ENCODE measurements at regions not wholly inside any gene's neighbourhood (a gene's known extent, or its start where the extent isn't known, plus 50 kb on each side); places are given as distances from the start of the nearest gene placed in this dataset.
"Not testable (repeated sequence)": the region's sequence is repeated elsewhere in the genome, so short reads cannot be mapped to it uniquely, and the experiment has no call there.

DNA sequence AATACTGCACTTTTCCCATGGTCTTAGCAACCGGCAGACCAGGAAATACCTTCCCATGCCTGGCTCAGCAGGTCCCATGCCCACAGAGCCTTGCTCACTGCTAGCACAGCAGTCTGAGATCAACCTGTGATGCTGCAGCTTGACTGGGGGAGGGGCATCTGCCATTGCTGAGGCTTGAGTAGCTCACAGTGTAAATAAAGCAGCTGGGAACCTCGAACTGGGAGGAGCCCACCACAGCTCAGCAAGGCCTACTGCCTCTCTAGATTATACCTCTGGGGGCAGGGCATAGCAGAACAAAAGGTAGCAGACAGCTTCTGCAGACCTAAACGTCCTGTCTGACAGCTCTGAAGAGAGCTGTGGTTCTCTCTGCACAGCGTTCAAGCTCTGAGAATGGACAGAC lies 186.2 kb upstream of the AVPR1A start:
- TF ChIP-seq, protein P1, sequence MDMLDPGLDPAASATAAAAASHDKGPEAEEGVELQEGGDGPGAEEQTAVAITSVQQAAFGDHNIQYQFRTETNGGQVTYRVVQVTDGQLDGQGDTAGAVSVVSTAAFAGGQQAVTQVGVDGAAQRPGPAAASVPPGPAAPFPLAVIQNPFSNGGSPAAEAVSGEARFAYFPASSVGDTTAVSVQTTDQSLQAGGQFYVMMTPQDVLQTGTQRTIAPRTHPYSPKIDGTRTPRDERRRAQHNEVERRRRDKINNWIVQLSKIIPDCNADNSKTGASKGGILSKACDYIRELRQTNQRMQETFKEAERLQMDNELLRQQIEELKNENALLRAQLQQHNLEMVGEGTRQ (IDR thresholded peaks at IDR 0.05; ENCODE audit: low read depth, low read length) = not testable (repeated sequence)
- TF ChIP-seq POLR2A (IDR thresholded peaks at IDR 0.05; ENCODE audit: low read depth, low read length); RCOR1 (IDR thresholded peaks at IDR 0.05; ENCODE audit: insufficient replicate concordance, low read length); RAD21 (IDR thresholded peaks at IDR 0.05; ENCODE audit: low read length); MAFK (IDR thresholded peaks at IDR 0.05; ENCODE audit: low read depth, low read length); BHLHE40 (IDR thresholded peaks at IDR 0.05; ENCODE audit: low read depth, low read length); SMC3 (IDR thresholded peaks at IDR 0.05; ENCODE audit: low read depth, low read length); MAZ (IDR thresholded peaks at IDR 0.05; ENCODE audit: borderline replicate concordance, low read depth, low read length); MXI1 (IDR thresholded peaks at IDR 0.05; ENCODE audit: borderline replicate concordance, low read depth, low read length); NFE2L2 (IDR thresholded peaks at IDR 0.05; ENCODE audit: low read depth, low read length); RFX5 (IDR thresholded peaks at IDR 0.05; ENCODE audit: low read depth, low read length); CEBPB (IDR thresholded peaks at IDR 0.05; ENCODE audit: low read depth, low read length): not testable (repeated sequence)
- TF ChIP-seq, protein P2, sequence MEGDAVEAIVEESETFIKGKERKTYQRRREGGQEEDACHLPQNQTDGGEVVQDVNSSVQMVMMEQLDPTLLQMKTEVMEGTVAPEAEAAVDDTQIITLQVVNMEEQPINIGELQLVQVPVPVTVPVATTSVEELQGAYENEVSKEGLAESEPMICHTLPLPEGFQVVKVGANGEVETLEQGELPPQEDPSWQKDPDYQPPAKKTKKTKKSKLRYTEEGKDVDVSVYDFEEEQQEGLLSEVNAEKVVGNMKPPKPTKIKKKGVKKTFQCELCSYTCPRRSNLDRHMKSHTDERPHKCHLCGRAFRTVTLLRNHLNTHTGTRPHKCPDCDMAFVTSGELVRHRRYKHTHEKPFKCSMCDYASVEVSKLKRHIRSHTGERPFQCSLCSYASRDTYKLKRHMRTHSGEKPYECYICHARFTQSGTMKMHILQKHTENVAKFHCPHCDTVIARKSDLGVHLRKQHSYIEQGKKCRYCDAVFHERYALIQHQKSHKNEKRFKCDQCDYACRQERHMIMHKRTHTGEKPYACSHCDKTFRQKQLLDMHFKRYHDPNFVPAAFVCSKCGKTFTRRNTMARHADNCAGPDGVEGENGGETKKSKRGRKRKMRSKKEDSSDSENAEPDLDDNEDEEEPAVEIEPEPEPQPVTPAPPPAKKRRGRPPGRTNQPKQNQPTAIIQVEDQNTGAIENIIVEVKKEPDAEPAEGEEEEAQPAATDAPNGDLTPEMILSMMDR (conservative IDR thresholded peaks at IDR 0.05; ENCODE audit: low read depth, low read length) = not testable (repeated sequence)
- TF ChIP-seq, protein P3, sequence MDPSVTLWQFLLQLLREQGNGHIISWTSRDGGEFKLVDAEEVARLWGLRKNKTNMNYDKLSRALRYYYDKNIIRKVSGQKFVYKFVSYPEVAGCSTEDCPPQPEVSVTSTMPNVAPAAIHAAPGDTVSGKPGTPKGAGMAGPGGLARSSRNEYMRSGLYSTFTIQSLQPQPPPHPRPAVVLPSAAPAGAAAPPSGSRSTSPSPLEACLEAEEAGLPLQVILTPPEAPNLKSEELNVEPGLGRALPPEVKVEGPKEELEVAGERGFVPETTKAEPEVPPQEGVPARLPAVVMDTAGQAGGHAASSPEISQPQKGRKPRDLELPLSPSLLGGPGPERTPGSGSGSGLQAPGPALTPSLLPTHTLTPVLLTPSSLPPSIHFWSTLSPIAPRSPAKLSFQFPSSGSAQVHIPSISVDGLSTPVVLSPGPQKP (IDR thresholded peaks at IDR 0.05; ENCODE audit: borderline replicate concordance, low read depth, low read length) = not testable (repeated sequence)
